CD14-positive monocyte (primary cell): ENCODE measurements at regions not wholly inside any gene's neighbourhood (a gene's known extent, or its start where the extent isn't known, plus 50 kb on each side); places are given as distances from the start of the nearest gene placed in this dataset.

Experiments used
- DNase-seq, 3 donors: peaks; one replicate each; pipeline ENCODE4 v3.0.0-alpha.2; 2011 to 2022
- H2AFZ ChIP-seq: 2 replicates; pipeline ENCODE4 v1.6.0; 2012; ENCODE audit warnings: mild to moderate bottlenecking, low read depth, low read length, inconsistent platforms; ENCODE audit not compliant: insufficient read depth, poor library complexity, severe bottlenecking
- H3K27ac ChIP-seq, 2 donors: 1 replicate in 1 of 2; 2 replicates in 1 of 2; pipeline ENCODE4 v1.5.1; 2012 to 2013; ENCODE audit warnings: low read length in 2 of 2, control low read depth in 1 of 2, inconsistent platforms in 1 of 2, low read depth in 1 of 2, mild to moderate bottlenecking in 1 of 2
- H3K27me3 ChIP-seq, 2 donors: one replicate each; pipeline versions ENCODE4 v1.6.0 to v1.6.1; 2011 to 2013; ENCODE audit warnings: low read length in 2 of 2; ENCODE audit not compliant: control insufficient read depth in 2 of 2, insufficient read depth in 2 of 2
- H3K36me3 ChIP-seq, 2 donors: replicated peaks in 1 of 2; 1 replicate in 1 of 2; 2 replicates in 1 of 2; pipeline versions ENCODE4 v1.5.1 to v1.6.1; 2012 to 2013; ENCODE audit warnings: low read length in 2 of 2, control low read depth in 1 of 2, inconsistent platforms in 1 of 2, mild to moderate bottlenecking in 1 of 2; ENCODE audit not compliant: insufficient read depth in 2 of 2, control insufficient read depth in 1 of 2
- H3K4me1 ChIP-seq, 2 donors: 1 replicate in 1 of 2; 2 replicates in 1 of 2; pipeline versions ENCODE4 v1.5.1 to v1.6.1; 2012 to 2013; ENCODE audit warnings: low read length in 2 of 2, control low read depth in 1 of 2, inconsistent platforms in 1 of 2, mild to moderate bottlenecking in 1 of 2, moderate library complexity in 1 of 2; ENCODE audit not compliant: insufficient read depth in 2 of 2, control insufficient read depth in 1 of 2
- H3K4me2 ChIP-seq: replicated peaks from 2 replicates; pipeline ENCODE3; 2012; ENCODE audit warnings: low read length, moderate library complexity, mild to moderate bottlenecking; ENCODE audit not compliant: poor library complexity, severe bottlenecking; ENCODE audit errors: extremely low read depth
- H3K4me3 ChIP-seq, 3 experiments: fragments of 200-600 bp in 1 of 3; sonication (generic) in 1 of 3; replicated peaks in 1 of 3; 1 replicate in 2 of 3; 2 replicates in 1 of 3; pipeline ENCODE4 v1.5.1; 2011 to 2013; ENCODE audit warnings: low read length in 3 of 3, mild to moderate bottlenecking in 3 of 3, control low read depth in 2 of 3, low read depth in 2 of 3, inconsistent platforms in 1 of 3, moderate library complexity in 1 of 3
- H3K79me2 ChIP-seq: 2 replicates; pipeline ENCODE4 v1.6.0; 2012; ENCODE audit warnings: mild to moderate bottlenecking, control low read depth, inconsistent platforms, low read length, moderate library complexity; ENCODE audit not compliant: insufficient read depth
- H3K9ac ChIP-seq: 2 replicates; pipeline ENCODE4 v1.6.0; 2017; ENCODE audit warnings: low read length, mild to moderate bottlenecking; ENCODE audit not compliant: insufficient read depth, poor library complexity, severe bottlenecking
- H3K9me3 ChIP-seq, 2 donors: replicated peaks in 1 of 2; 1 replicate in 1 of 2; 2 replicates in 1 of 2; pipeline versions ENCODE4 v1.5.1 to v1.6.1; 2012 to 2013; ENCODE audit warnings: low read length in 2 of 2, control low read depth in 1 of 2; ENCODE audit not compliant: control insufficient read depth in 1 of 2, insufficient read depth in 1 of 2
- H4K20me1 ChIP-seq: 2 replicates; pipeline ENCODE4 v1.6.0; 2012; ENCODE audit warnings: mild to moderate bottlenecking, low read length, control low read depth, moderate library complexity; ENCODE audit not compliant: insufficient read depth
- H3K27ac Mint-ChIP-seq, 7 donors: one replicate each; pipeline ENCODE4 v1.8.0; 2020; ENCODE audit warnings: mild to moderate bottlenecking in 7 of 7, mixed read lengths in 7 of 7, moderate library complexity in 6 of 7, inconsistent platforms in 2 of 7
- H3K27me3 Mint-ChIP-seq, 3 donors: one replicate each; pipeline ENCODE4 v1.8.0; 2021 to 2022; ENCODE audit warnings: low read depth in 3 of 3, mild to moderate bottlenecking in 3 of 3, mixed read lengths in 3 of 3, moderate library complexity in 3 of 3, inconsistent platforms in 1 of 3
- H3K36me3 Mint-ChIP-seq, 2 donors: one replicate each; pipeline ENCODE4 v1.8.0; 2020; ENCODE audit warnings: mixed read lengths in 2 of 2, inconsistent platforms in 1 of 2, mild to moderate bottlenecking in 1 of 2
- H3K4me1 Mint-ChIP-seq: one replicate; pipeline ENCODE4 v1.8.0; 2020; ENCODE audit warnings: mild to moderate bottlenecking, mixed read lengths
- H3K4me3 Mint-ChIP-seq, 2 donors: one replicate each; pipeline ENCODE4 v1.8.0; 2020; ENCODE audit warnings: mild to moderate bottlenecking in 2 of 2, mixed read lengths in 2 of 2, moderate library complexity in 1 of 2
- H3K9me3 Mint-ChIP-seq, 7 donors: one replicate each; pipeline ENCODE4 v1.8.0; 2020 to 2022; ENCODE audit warnings: mixed read lengths in 7 of 7, mild to moderate bottlenecking in 6 of 7, moderate library complexity in 6 of 7, inconsistent platforms in 2 of 7
- CTCF ChIP-seq: fragments of 200-600 bp; IDR thresholded peaks from one replicate; pipeline ENCODE4 v1.8.0; 2022; ENCODE audit warnings: antibody characterized with exemption, mild to moderate bottlenecking
- WGBS: methylation state at CpG from one replicate; pipeline ENCODE4 v1.1.5; 2013; ENCODE audit warnings: missing lambda C conversion rate; ENCODE audit not compliant: insufficient coverage; 5-methylcytosine and 5-hydroxymethylcytosine counted together
- intact Hi-C, 2 donors: fragments of 100-400 bp; cut with micrococcal nuclease; formaldehyde crosslinking; loops; one replicate each; pipeline versions ENCODE4 v1.15.0 to v1.15.1; 2023

GRCh38 chr6:121810158-121811032, 374.9 kb downstream of the GJA1 start:
- WGBS = 82% methylated on average over 4 of the region's 7 CpGs
- no peak for TF ChIP-seq CTCF
- H3K36me3 Mint-ChIP-seq = no peaks in the 10 kb centered on the region
- H3K9me3 ChIP-seq = no peaks in the 10 kb centered on the region
- H3K36me3 ChIP-seq = no peaks in the 10 kb centered on the region
- H3K27me3 Mint-ChIP-seq = no peaks in the 10 kb centered on the region
- no peaks in the 10 kb centered on the region for H3K27me3 ChIP-seq
- no peak overlapping the region for H3K27ac Mint-ChIP-seq
- H4K20me1 ChIP-seq = no peaks in the 10 kb centered on the region
- H3K9ac ChIP-seq = no peak overlapping the region
- H3K4me3 ChIP-seq = no peak overlapping the region
- peaks cover 0 to 8% (median 0%) of the 10 kb centered on the region in 7 donors for H3K9me3 Mint-ChIP-seq
- no peak overlapping the region for H3K4me3 Mint-ChIP-seq
- H3K4me1 Mint-ChIP-seq = no peaks in the 10 kb centered on the region
- DNase-seq = no peak
- H3K4me1 ChIP-seq = no peaks in the 10 kb centered on the region
- intact Hi-C loops = no loop called here
- H2AFZ ChIP-seq = no peak overlapping the region
- H3K79me2 ChIP-seq = no peaks in the 10 kb centered on the region
- H3K4me2 ChIP-seq = no peak overlapping the region
- H3K27ac ChIP-seq = no peak overlapping the region

- H3K4me3 Mint-ChIP-seq = no peak overlapping the region
- H3K4me1 Mint-ChIP-seq = no peaks in the 10 kb centered on the region
- no peak for DNase-seq
- no peaks in the 10 kb centered on the region for H3K27me3 Mint-ChIP-seq
- no peaks in the 10 kb centered on the region for H3K27me3 ChIP-seq
- H3K79me2 ChIP-seq = no peaks in the 10 kb centered on the region
- TF ChIP-seq CTCF = no peak
- H3K9me3 ChIP-seq = peaks cover 0 to 2% of the 10 kb centered on the region in 2 donors
- H3K27ac ChIP-seq = no peak overlapping the region
- H3K36me3 Mint-ChIP-seq = no peaks in the 10 kb centered on the region
- H2AFZ ChIP-seq = no peak overlapping the region
- WGBS = no CpG with 5 or more reads among the region's 3 CpGs
- intact Hi-C loops = no loop called here
- H3K4me2 ChIP-seq = no peak overlapping the region
- no peaks in the 10 kb centered on the region for H3K36me3 ChIP-seq
- H4K20me1 ChIP-seq = no peaks in the 10 kb centered on the region
- H3K9ac ChIP-seq = no peak overlapping the region
- no peak overlapping the region for H3K4me3 ChIP-seq
- no peaks in the 10 kb centered on the region for H3K4me1 ChIP-seq
- H3K9me3 Mint-ChIP-seq = peaks cover 0 to 9% (median 0%) of the 10 kb centered on the region in 7 donors
- H3K27ac Mint-ChIP-seq = no peak overlapping the region
These were observed 375.7 kb downstream of the GJA1 start for GRCh38 chr6:121811106-121811505.
